ENCODE measurements at regions not wholly inside any gene's neighbourhood (a gene's known extent, or its start where the extent isn't known, plus 50 kb on each side); places are given as distances from the start of the nearest gene placed in this dataset.

GRCh38 chr10:131649617-131650016 lies 251.2 kb upstream of the PPP2R2D start:
- DNase-seq (ENCODE audit: low read depth in 2 of 2): no peak

- no peak for DNase-seq (ENCODE audit: low read depth in 2 of 2)
These were observed 250.6 kb upstream of the PPP2R2D start for GRCh38 chr10:131650169-131650705.

GRCh38 chr10:131650771-131651673 lies 249.8 kb upstream of the PPP2R2D start:
- DNase-seq (ENCODE audit: low read depth in 2 of 2): no peak

- no peak for DNase-seq (ENCODE audit: low read depth in 2 of 2)
These were observed 249.0 kb upstream of the PPP2R2D start for GRCh38 chr10:131651674-131652437.

GRCh38 chr10:131652438-131653139 lies 248.2 kb upstream of the PPP2R2D start:
- no peak for DNase-seq (ENCODE audit: low read depth in 2 of 2)

GRCh38 chr10:131653140-131653539 lies 247.7 kb upstream of the PPP2R2D start:
- no peak for DNase-seq (ENCODE audit: low read depth in 2 of 2)

GRCh38 chr10:131653554-131654470 lies 247.0 kb upstream of the PPP2R2D start:
- no peak for DNase-seq (ENCODE audit: low read depth in 2 of 2)

GRCh38 chr10:131654471-131655087 lies 246.2 kb upstream of the PPP2R2D start:
- no peak for DNase-seq (ENCODE audit: low read depth in 2 of 2)

GRCh38 chr10:131655101-131655849 lies 245.5 kb upstream of the PPP2R2D start:
- no peak for DNase-seq (ENCODE audit: low read depth in 2 of 2)

GRCh38 chr10:131656009-131656408 lies 244.8 kb upstream of the PPP2R2D start:
- DNase-seq (ENCODE audit: low read depth in 2 of 2): no peak

GRCh38 chr10:131656431-131656841 lies 244.4 kb upstream of the PPP2R2D start:
- no peak for DNase-seq (ENCODE audit: low read depth in 2 of 2)

- no peak for DNase-seq (ENCODE audit: low read depth in 2 of 2)
These were observed 243.4 kb upstream of the PPP2R2D start for GRCh38 chr10:131657318-131657984.

- no peak for DNase-seq (ENCODE audit: low read depth in 2 of 2)
These were observed 242.8 kb upstream of the PPP2R2D start for GRCh38 chr10:131657985-131658330.

GRCh38 chr10:131658476-131659110 lies 242.2 kb upstream of the PPP2R2D start:
- no peak for DNase-seq (ENCODE audit: low read depth in 2 of 2)

GRCh38 chr10:131660427-131660826 lies 240.4 kb upstream of the PPP2R2D start:
- no peak for DNase-seq (ENCODE audit: low read depth in 2 of 2)

GRCh38 chr10:131662851-131663250 lies 238.0 kb upstream of the PPP2R2D start:
- DNase-seq (ENCODE audit: low read depth in 2 of 2): no peak

- no peak for DNase-seq (ENCODE audit: low read depth in 2 of 2)
These were observed 237.5 kb upstream of the PPP2R2D start for GRCh38 chr10:131663351-131663750.

- no peak for DNase-seq (ENCODE audit: low read depth in 2 of 2)
These were observed 234.7 kb upstream of the PPP2R2D start for GRCh38 chr10:131666091-131666490.

- DNase-seq (ENCODE audit: low read depth in 2 of 2): no peak
These were observed 233.8 kb upstream of the PPP2R2D start for GRCh38 chr10:131667047-131667446.
